GM23338 (cell line): ENCODE measurements at regions not wholly inside any gene's neighbourhood (a gene's known extent, or its start where the extent isn't known, plus 50 kb on each side); places are given as distances from the start of the nearest gene placed in this dataset.

Source experiments
- ATAC-seq: fragments of 200-7000 bp; cut with Tn5 transposase; 3 replicates; pipeline ENCODE4 v1.9.1; 2020
- DNase-seq: peaks from one replicate; pipeline ENCODE4 v3.0.0-alpha.2; 2015; ENCODE audit warnings: low spot score
- H2AFZ ChIP-seq: fragments of 200-600 bp; sonication (generic); 2 replicates; pipeline ENCODE4 v1.8.0; 2016; ENCODE audit warnings: antibody characterized with exemption, mild to moderate bottlenecking, moderate library complexity
- H3F3A ChIP-seq: fragments of 200-600 bp; sonication (generic); replicated peaks from 2 replicates; pipeline ENCODE4 v1.8.0; 2017; ENCODE audit warnings: antibody characterized with exemption, mixed run types, low read depth
- H3K27ac ChIP-seq: fragments of 200-600 bp; sonication (generic); 2 replicates; pipeline ENCODE4 v1.6.1; 2016; ENCODE audit warnings: low read depth
- H3K27me3 ChIP-seq: fragments of 200-600 bp; sonication (generic); 2 replicates; pipeline ENCODE4 v1.8.0; 2016; ENCODE audit warnings: mild to moderate bottlenecking, mixed run types, moderate library complexity; ENCODE audit not compliant: insufficient read depth
- H3K36me3 ChIP-seq: fragments of 200-600 bp; sonication (generic); 2 replicates; pipeline ENCODE4 v1.8.0; 2016; ENCODE audit warnings: mild to moderate bottlenecking; ENCODE audit not compliant: insufficient read depth
- H3K4me1 ChIP-seq: fragments of 200-600 bp; sonication (generic); 2 replicates; pipeline ENCODE4 v1.8.0; 2016; ENCODE audit warnings: mild to moderate bottlenecking, moderate library complexity; ENCODE audit not compliant: insufficient read depth
- H3K4me2 ChIP-seq: fragments of 200-600 bp; sonication (generic); 2 replicates; pipeline ENCODE4 v1.7.1; 2017; ENCODE audit warnings: mixed run types
- H3K4me3 ChIP-seq: fragments of 200-600 bp; sonication (generic); 2 replicates; pipeline ENCODE4 v1.6.1; 2016; ENCODE audit warnings: mixed run types
- H3K79me2 ChIP-seq: fragments of 200-600 bp; sonication (generic); replicated peaks from 2 replicates; pipeline ENCODE4 v1.8.0; 2017; ENCODE audit warnings: mild to moderate bottlenecking; ENCODE audit not compliant: insufficient read depth
- H3K9me2 ChIP-seq: fragments of 200-600 bp; sonication (generic); 2 replicates; pipeline ENCODE4 v1.8.0; 2017; ENCODE audit not compliant: insufficient read depth
- H4K20me1 ChIP-seq: fragments of 200-600 bp; sonication (generic); replicated peaks from 2 replicates; pipeline ENCODE4 v1.8.0; 2017; ENCODE audit warnings: mild to moderate bottlenecking; ENCODE audit not compliant: insufficient read depth
- H3K27ac Mint-ChIP-seq: 2 replicates; pipeline ENCODE4 v1.8.0; 2020; ENCODE audit warnings: inconsistent platforms, mild to moderate bottlenecking, moderate library complexity, mixed read lengths
- H3K27me3 Mint-ChIP-seq: 3 replicates; pipeline ENCODE4 v1.8.0; 2022; ENCODE audit warnings: low read depth, mild to moderate bottlenecking, moderate library complexity, mixed read lengths, inconsistent platforms; ENCODE audit not compliant: insufficient read depth, poor library complexity
- H3K36me3 Mint-ChIP-seq: 3 replicates; pipeline ENCODE4 v1.8.0; 2021; ENCODE audit warnings: low read depth, mild to moderate bottlenecking, inconsistent platforms, moderate library complexity, mixed read lengths
- H3K4me1 Mint-ChIP-seq: 3 replicates; pipeline ENCODE4 v1.8.0; 2020; ENCODE audit warnings: mild to moderate bottlenecking, inconsistent platforms, mixed read lengths
- H3K4me3 Mint-ChIP-seq: 3 replicates; pipeline ENCODE4 v1.8.0; 2021; ENCODE audit warnings: moderate library complexity, mild to moderate bottlenecking, inconsistent platforms, mixed read lengths
- H3K9me3 Mint-ChIP-seq: 3 replicates; pipeline ENCODE4 v1.8.0; 2020; ENCODE audit warnings: moderate library complexity, mild to moderate bottlenecking, inconsistent platforms, mixed read lengths
- CREB1 ChIP-seq: fragments of 250-450 bp; sonication (Bioruptor Pico); IDR thresholded peaks from 2 replicates; pipeline ENCODE4 v1.5.0; 2020; ENCODE audit warnings: low read depth, mild to moderate bottlenecking, moderate library complexity
- ETS1 ChIP-seq: IDR thresholded peaks from 2 replicates; pipeline ENCODE4 v1.6.1; 2016; ENCODE audit warnings: antibody characterized with exemption
- EZH2 ChIP-seq: fragments of 200-600 bp; sonication (generic); IDR thresholded peaks from one replicate; pipeline ENCODE4 v1.8.0; 2017; ENCODE audit warnings: antibody characterized with exemption, mild to moderate bottlenecking, low read depth; ENCODE audit not compliant: unreplicated experiment
- JUNB ChIP-seq: IDR thresholded peaks from one replicate; pipeline ENCODE4 v1.6.1; 2016; ENCODE audit warnings: antibody characterized with exemption; ENCODE audit not compliant: unreplicated experiment
- NANOG ChIP-seq: IDR thresholded peaks from 2 replicates; pipeline ENCODE4 v1.6.1; 2016; ENCODE audit warnings: antibody characterized with exemption, borderline replicate concordance
- POLR2AphosphoS5 ChIP-seq: IDR thresholded peaks from 2 replicates; pipeline ENCODE4 v1.6.1; 2016; ENCODE audit warnings: antibody characterized with exemption, low read depth
- STAT1 ChIP-seq: IDR thresholded peaks from one replicate; pipeline ENCODE4 v1.6.1; 2016; ENCODE audit warnings: antibody characterized with exemption; ENCODE audit not compliant: unreplicated experiment
- TF ChIP-seq, protein P1 (sequence below), 2 experiments: fragments of 200-600 bp in 1 of 2; sonication (generic) in 1 of 2; conservative IDR thresholded peaks; 2 replicates each; pipeline versions ENCODE4 v1.5.1 to v1.6.1; 2016 to 2017; ENCODE audit warnings: antibody characterized with exemption in 2 of 2, low read depth in 2 of 2, mild to moderate bottlenecking in 2 of 2, moderate library complexity in 1 of 2
- TF ChIP-seq, protein P2 (sequence below): fragments of 250-450 bp; sonication (Bioruptor Pico); IDR thresholded peaks from 2 replicates; pipeline ENCODE4 v1.5.0; 2020; ENCODE audit warnings: mild to moderate bottlenecking, moderate library complexity

- H3K36me3 Mint-ChIP-seq, result peaks cover 4% of the 10 kb centered on the region; the same call in 1 of the 3 replicates
- no peak overlapping the region for H3K4me3 Mint-ChIP-seq
- no peak overlapping the region for H3K27ac ChIP-seq
- H4K20me1 ChIP-seq, result no peaks in the 10 kb centered on the region
- no peak for ATAC-seq
- DNase-seq, result no peak
- no peak overlapping the region for H3K4me2 ChIP-seq
- peaks cover 32% of the 10 kb centered on the region for H3K9me2 ChIP-seq
- H3K4me1 ChIP-seq, result no peaks in the 10 kb centered on the region
- no peak overlapping the region for H3K4me3 ChIP-seq
- TF ChIP-seq EZH2, result no peak
- TF ChIP-seq, protein P1, sequence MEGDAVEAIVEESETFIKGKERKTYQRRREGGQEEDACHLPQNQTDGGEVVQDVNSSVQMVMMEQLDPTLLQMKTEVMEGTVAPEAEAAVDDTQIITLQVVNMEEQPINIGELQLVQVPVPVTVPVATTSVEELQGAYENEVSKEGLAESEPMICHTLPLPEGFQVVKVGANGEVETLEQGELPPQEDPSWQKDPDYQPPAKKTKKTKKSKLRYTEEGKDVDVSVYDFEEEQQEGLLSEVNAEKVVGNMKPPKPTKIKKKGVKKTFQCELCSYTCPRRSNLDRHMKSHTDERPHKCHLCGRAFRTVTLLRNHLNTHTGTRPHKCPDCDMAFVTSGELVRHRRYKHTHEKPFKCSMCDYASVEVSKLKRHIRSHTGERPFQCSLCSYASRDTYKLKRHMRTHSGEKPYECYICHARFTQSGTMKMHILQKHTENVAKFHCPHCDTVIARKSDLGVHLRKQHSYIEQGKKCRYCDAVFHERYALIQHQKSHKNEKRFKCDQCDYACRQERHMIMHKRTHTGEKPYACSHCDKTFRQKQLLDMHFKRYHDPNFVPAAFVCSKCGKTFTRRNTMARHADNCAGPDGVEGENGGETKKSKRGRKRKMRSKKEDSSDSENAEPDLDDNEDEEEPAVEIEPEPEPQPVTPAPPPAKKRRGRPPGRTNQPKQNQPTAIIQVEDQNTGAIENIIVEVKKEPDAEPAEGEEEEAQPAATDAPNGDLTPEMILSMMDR (conservative IDR thresholded peaks at IDR 0.05; ENCODE audit: low read depth in 2 of 2), result no peak
- no peak for TF ChIP-seq ETS1
- TF ChIP-seq JUNB, result no peak
- no peak for TF ChIP-seq CREB1 (CRISPR knock-in tag)
- no peak for TF ChIP-seq POLR2AphosphoS5
- no peak for TF ChIP-seq NANOG
- TF ChIP-seq STAT1, result no peak
- no peaks in the 10 kb centered on the region for H3K79me2 ChIP-seq
- H3K9me3 Mint-ChIP-seq, result no peaks in the 10 kb centered on the region; the same call in 2 of the 3 replicates
- H3K27ac Mint-ChIP-seq, result no peak overlapping the region
- no peaks in the 10 kb centered on the region for H3K27me3 ChIP-seq
- H3K4me1 Mint-ChIP-seq, result no peaks in the 10 kb centered on the region
- H3F3A ChIP-seq, result 0 out of 2 replicates have a peak, but pooled peaks cover 3% of the 10 kb centered on the region
- H3K36me3 ChIP-seq, result no peaks in the 10 kb centered on the region
- H3K27me3 Mint-ChIP-seq, result no peaks in the 10 kb centered on the region
- H2AFZ ChIP-seq, result peak overlapping the region; percentile 59; the same call in 1 of the 2 replicates
Observed at GRCh38 chr2:103430191-103430590, 668.4 kb downstream of the TMEM182 start.

- Histone ChIP-seq H4K20me1 (no peaks in the 10 kb centered on the region), H3K9me2 (peaks cover 30% of the 10 kb centered on the region), H3K4me2 (no peak overlapping the region), H3K79me2 (no peaks in the 10 kb centered on the region), H3K4me3 (no peak overlapping the region), H3F3A (no peaks in the 10 kb centered on the region), H3K27me3 (no peaks in the 10 kb centered on the region), H3K36me3 (no peaks in the 10 kb centered on the region), H2AFZ (no peak overlapping the region), H3K27ac (no peak overlapping the region), H3K4me1 (no peaks in the 10 kb centered on the region)
- H3K4me1 Mint-ChIP-seq, result no peaks in the 10 kb centered on the region
- H3K27me3 Mint-ChIP-seq, result no peaks in the 10 kb centered on the region
- H3K4me3 Mint-ChIP-seq, result no peak overlapping the region
- H3K36me3 Mint-ChIP-seq, result no peaks in the 10 kb centered on the region
- no peak for ATAC-seq
- H3K9me3 Mint-ChIP-seq, result no peaks in the 10 kb centered on the region; the same call in 2 of the 3 replicates
- H3K27ac Mint-ChIP-seq, result no peak overlapping the region
- no peak for DNase-seq
- no peak for TF ChIP-seq ETS1
- TF ChIP-seq POLR2AphosphoS5, result no peak
- TF ChIP-seq, protein P1 (conservative IDR thresholded peaks at IDR 0.05; ENCODE audit: low read depth in 2 of 2), result no peak
- no peak for TF ChIP-seq CREB1 (CRISPR knock-in tag)
- TF ChIP-seq, protein P2, sequence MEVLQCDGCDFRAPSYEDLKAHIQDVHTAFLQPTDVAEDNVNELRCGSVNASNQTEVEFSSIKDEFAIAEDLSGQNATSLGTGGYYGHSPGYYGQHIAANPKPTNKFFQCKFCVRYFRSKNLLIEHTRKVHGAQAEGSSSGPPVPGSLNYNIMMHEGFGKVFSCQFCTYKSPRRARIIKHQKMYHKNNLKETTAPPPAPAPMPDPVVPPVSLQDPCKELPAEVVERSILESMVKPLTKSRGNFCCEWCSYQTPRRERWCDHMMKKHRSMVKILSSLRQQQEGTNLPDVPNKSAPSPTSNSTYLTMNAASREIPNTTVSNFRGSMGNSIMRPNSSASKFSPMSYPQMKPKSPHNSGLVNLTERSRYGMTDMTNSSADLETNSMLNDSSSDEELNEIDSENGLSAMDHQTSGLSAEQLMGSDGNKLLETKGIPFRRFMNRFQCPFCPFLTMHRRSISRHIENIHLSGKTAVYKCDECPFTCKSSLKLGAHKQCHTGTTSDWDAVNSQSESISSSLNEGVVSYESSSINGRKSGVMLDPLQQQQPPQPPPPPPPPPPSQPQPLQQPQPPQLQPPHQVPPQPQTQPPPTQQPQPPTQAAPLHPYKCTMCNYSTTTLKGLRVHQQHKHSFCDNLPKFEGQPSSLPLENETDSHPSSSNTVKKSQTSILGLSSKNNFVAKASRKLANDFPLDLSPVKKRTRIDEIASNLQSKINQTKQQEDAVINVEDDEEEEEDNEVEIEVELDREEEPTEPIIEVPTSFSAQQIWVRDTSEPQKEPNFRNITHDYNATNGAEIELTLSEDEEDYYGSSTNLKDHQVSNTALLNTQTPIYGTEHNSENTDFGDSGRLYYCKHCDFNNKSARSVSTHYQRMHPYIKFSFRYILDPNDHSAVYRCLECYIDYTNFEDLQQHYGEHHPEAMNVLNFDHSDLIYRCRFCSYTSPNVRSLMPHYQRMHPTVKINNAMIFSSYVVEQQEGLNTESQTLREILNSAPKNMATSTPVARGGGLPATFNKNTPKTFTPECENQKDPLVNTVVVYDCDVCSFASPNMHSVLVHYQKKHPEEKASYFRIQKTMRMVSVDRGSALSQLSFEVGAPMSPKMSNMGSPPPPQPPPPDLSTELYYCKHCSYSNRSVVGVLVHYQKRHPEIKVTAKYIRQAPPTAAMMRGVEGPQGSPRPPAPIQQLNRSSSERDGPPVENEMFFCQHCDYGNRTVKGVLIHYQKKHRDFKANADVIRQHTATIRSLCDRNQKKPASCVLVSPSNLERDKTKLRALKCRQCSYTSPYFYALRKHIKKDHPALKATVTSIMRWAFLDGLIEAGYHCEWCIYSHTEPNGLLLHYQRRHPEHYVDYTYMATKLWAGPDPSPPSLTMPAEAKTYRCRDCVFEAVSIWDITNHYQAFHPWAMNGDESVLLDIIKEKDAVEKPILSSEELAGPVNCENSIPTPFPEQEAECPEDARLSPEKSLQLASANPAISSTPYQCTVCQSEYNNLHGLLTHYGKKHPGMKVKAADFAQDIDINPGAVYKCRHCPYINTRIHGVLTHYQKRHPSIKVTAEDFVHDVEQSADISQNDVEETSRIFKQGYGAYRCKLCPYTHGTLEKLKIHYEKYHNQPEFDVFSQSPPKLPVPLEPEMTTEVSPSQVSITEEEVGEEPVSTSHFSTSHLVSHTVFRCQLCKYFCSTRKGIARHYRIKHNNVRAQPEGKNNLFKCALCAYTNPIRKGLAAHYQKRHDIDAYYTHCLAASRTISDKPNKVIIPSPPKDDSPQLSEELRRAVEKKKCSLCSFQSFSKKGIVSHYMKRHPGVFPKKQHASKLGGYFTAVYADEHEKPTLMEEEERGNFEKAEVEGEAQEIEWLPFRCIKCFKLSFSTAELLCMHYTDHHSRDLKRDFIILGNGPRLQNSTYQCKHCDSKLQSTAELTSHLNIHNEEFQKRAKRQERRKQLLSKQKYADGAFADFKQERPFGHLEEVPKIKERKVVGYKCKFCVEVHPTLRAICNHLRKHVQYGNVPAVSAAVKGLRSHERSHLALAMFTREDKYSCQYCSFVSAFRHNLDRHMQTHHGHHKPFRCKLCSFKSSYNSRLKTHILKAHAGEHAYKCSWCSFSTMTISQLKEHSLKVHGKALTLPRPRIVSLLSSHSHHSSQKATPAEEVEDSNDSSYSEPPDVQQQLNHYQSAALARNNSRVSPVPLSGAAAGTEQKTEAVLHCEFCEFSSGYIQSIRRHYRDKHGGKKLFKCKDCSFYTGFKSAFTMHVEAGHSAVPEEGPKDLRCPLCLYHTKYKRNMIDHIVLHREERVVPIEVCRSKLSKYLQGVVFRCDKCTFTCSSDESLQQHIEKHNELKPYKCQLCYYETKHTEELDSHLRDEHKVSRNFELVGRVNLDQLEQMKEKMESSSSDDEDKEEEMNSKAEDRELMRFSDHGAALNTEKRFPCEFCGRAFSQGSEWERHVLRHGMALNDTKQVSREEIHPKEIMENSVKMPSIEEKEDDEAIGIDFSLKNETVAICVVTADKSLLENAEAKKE (CRISPR knock-in tag), result no peak
Observed at GRCh38 chr2:103435010-103435409, 673.2 kb downstream of the TMEM182 start.
